Prostate gland (tissue), 2 donors: ENCODE measurements at regions not wholly inside any gene's neighbourhood (a gene's known extent, or its start where the extent isn't known, plus 50 kb on each side); places are given as distances from the start of the nearest gene placed in this dataset.

Experiments used
- POLR2AphosphoS5 ChIP-seq: sonication (generic); formaldehyde crosslinking; IDR thresholded peaks from one replicate; pipeline ENCODE4 v1.6.1; 2017; ENCODE audit warnings: antibody characterized with exemption
- TF ChIP-seq, protein P1 (sequence below), 4 experiments: fragments of 200-600 bp in 2 of 4; fragments of 450-650 bp in 2 of 4; sonication (generic) in 2 of 4; IDR thresholded peaks; 1 replicate in 3 of 4; 2 replicates in 1 of 4; pipeline ENCODE4 v1.5.1; 2016 to 2019; ENCODE audit warnings: antibody characterized with exemption in 4 of 4, mild to moderate bottlenecking in 2 of 4, moderate library complexity in 2 of 4

- TF ChIP-seq POLR2AphosphoS5 = no peak
- TF ChIP-seq, protein P1, sequence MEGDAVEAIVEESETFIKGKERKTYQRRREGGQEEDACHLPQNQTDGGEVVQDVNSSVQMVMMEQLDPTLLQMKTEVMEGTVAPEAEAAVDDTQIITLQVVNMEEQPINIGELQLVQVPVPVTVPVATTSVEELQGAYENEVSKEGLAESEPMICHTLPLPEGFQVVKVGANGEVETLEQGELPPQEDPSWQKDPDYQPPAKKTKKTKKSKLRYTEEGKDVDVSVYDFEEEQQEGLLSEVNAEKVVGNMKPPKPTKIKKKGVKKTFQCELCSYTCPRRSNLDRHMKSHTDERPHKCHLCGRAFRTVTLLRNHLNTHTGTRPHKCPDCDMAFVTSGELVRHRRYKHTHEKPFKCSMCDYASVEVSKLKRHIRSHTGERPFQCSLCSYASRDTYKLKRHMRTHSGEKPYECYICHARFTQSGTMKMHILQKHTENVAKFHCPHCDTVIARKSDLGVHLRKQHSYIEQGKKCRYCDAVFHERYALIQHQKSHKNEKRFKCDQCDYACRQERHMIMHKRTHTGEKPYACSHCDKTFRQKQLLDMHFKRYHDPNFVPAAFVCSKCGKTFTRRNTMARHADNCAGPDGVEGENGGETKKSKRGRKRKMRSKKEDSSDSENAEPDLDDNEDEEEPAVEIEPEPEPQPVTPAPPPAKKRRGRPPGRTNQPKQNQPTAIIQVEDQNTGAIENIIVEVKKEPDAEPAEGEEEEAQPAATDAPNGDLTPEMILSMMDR (IDR thresholded peaks at IDR 0.05) = no peak
Observed at GRCh38 chr3:106010829-106011228, 142.0 kb upstream of the CBLB start.
